Left ventricle myocardium inferior (tissue), 1 donor: ENCODE measurements at regions not wholly inside any gene's neighbourhood (a gene's known extent, or its start where the extent isn't known, plus 50 kb on each side); places are given as distances from the start of the nearest gene placed in this dataset.

Experiments
- DNase-seq: peaks from one replicate; pipeline ENCODE4 v3.0.0-alpha.2; 2020
- H3K27ac ChIP-seq: fragments of 200-600 bp; replicated peaks from 2 replicates; pipeline ENCODE4 v1.8.0; 2021
- H3K27me3 ChIP-seq: fragments of 200-600 bp; 2 replicates; pipeline ENCODE4 v1.8.0; 2021; ENCODE audit warnings: low read depth
- H3K36me3 ChIP-seq: fragments of 200-600 bp; 2 replicates; pipeline ENCODE4 v1.8.0; 2021
- H3K4me1 ChIP-seq: fragments of 200-600 bp; 2 replicates; pipeline ENCODE4 v1.8.0; 2021
- H3K4me3 ChIP-seq: fragments of 200-600 bp; 2 replicates; pipeline ENCODE4 v1.8.0; 2021; ENCODE audit warnings: mild to moderate bottlenecking, moderate library complexity
- H3K9me3 ChIP-seq: fragments of 200-600 bp; replicated peaks from 2 replicates; pipeline ENCODE4 v1.8.0; 2021
- CTCF ChIP-seq: fragments of 200-600 bp; IDR thresholded peaks from 2 replicates; pipeline ENCODE4 v1.8.0; 2021; ENCODE audit warnings: antibody characterized with exemption, mild to moderate bottlenecking, borderline replicate concordance
- intact Hi-C: fragments of 100-400 bp; cut with micrococcal nuclease; formaldehyde crosslinking; loops from one replicate; pipeline ENCODE4 v1.11.0; 2022
- donor health status: DM: no; HTN: yes; CAD: no; lungs with severe emphysema.

GRCh38 chr19:29378543-29379080 is 147.2 kb upstream of the VSTM2B start:
- Histone ChIP-seq H3K36me3 (no peaks in the 10 kb centered on the region), H3K4me3 (no peak overlapping the region), H3K27me3 (peaks cover 93% of the 10 kb centered on the region), H3K27ac (no peak overlapping the region), H3K9me3 (no peaks in the 10 kb centered on the region), H3K4me1 (no peaks in the 10 kb centered on the region)
- intact Hi-C loops = no loop called here
- TF ChIP-seq CTCF = no peak
- DNase-seq = no peak

DNA sequence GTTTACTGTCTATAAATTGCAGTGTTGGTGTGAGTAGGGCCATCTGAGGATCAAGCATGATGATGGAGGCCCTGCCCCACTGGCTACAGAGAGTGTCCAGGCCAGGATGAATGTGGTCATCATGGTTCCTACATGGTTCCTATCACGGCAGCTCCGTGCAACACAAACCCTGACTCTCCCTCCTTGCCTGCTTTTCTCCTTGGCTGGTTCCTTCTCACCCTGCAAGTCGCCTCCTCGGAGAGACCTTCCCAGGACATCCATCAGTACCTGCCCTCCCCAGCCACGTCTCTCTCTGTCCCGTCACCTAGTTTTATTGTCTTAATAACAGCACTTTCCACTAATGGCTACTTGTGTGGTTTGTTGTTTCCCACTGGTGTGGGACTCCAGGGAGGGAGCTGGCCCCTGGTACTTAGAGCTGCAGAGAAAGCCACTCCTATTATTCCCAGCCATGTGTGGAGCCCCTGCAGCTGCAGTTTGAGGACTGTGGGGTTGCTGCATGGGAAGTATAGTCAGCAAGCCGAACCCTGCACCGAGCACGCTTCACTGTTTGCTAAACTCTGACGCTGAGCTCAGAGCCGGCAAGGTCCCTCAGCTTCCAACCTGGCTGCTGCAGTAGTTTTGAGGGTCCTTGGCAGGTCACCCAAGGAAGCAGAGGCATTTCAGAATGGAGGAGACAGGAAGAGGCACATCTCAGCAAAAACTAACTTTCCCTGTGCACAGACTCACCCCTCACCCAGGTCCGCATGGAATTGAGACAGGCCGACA is 146.4 kb upstream of the VSTM2B start:
- TF ChIP-seq CTCF = no peak
- Histone ChIP-seq H3K36me3 (no peaks in the 10 kb centered on the region), H3K9me3 (no peaks in the 10 kb centered on the region), H3K4me3 (no peak overlapping the region), H3K27me3 (peaks cover 94% of the 10 kb centered on the region), H3K27ac (no peak overlapping the region), H3K4me1 (no peaks in the 10 kb centered on the region)
- intact Hi-C loops = no loop called here
- no peak for DNase-seq

DNA sequence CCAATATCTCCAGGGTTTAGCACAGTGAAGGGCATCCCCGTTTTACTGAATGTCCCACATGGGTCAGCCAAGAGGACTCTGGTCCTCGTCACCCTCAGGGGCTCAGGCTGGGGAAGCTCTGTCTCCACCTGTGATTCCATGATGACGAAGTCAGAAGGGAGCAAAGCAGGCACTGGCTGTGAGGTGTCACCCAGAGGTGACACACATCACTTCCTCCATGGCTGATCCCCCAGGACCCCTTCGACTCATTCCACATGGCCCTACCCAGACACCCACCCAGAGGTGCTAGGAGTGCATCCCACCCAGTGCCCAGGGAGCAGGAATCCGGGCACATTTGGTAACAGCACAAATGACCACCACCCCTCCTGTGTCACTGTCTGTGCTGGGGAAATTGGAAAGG is 145.2 kb upstream of the VSTM2B start:
- DNase-seq = no peak
- Histone ChIP-seq H3K27me3 (peaks cover 91% of the 10 kb centered on the region), H3K9me3 (no peaks in the 10 kb centered on the region), H3K4me3 (no peak overlapping the region), H3K4me1 (no peaks in the 10 kb centered on the region), H3K36me3 (no peaks in the 10 kb centered on the region), H3K27ac (no peak overlapping the region)
- no peak for TF ChIP-seq CTCF
- intact Hi-C loops = no loop called here

- Histone ChIP-seq H3K27me3 (peaks cover 88% of the 10 kb centered on the region), H3K9me3 (no peaks in the 10 kb centered on the region), H3K4me3 (no peak overlapping the region), H3K27ac (no peak overlapping the region), H3K4me1 (no peaks in the 10 kb centered on the region), H3K36me3 (no peaks in the 10 kb centered on the region)
- no peak for DNase-seq
- no peak for TF ChIP-seq CTCF
- intact Hi-C loops = no loop called here
These were observed 144.2 kb upstream of the VSTM2B start for GRCh38 chr19:29381353-29382203.

DNA sequence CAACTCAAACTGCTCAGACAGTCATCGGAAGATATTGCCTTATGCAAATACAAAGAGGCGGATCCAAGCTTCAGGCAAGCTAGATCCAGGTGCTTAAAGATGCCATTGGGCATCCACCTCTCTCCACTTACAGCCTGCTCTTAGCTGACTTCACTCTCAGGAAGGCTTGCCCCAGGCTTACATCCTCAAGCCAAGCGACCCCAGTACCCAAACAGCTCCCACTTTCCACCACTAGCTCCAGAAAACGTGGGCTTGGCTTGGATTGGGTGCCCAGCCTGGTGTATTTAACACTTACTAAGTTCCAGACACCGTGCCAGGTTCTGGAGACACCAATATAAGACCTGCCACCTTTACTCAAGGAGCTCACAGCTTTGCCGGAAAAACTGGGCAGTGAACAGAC is 142.1 kb upstream of the VSTM2B start:
- intact Hi-C loops = no loop called here
- no peak overlapping the region for H3K27ac ChIP-seq

More for the DNA sequence above, 142.1 kb upstream of the VSTM2B start:
- Histone ChIP-seq H3K9me3 (no peaks in the 10 kb centered on the region), H3K36me3 (no peaks in the 10 kb centered on the region), H3K27me3 (peaks cover 79% of the 10 kb centered on the region), H3K4me3 (no peak overlapping the region), H3K4me1 (no peaks in the 10 kb centered on the region)
- no peak for DNase-seq
- no peak for TF ChIP-seq CTCF
